K562 (cell line): ENCODE measurements at regions not wholly inside any gene's neighbourhood (a gene's known extent, or its start where the extent isn't known, plus 50 kb on each side); places are given as distances from the start of the nearest gene placed in this dataset.

Experiments
- ATAC-seq: fragments of 200-7000 bp; cut with Tn5 transposase; 3 replicates; pipeline ENCODE4 v1.9.1; 2020; ENCODE audit warnings: moderate library complexity
- BruUV-seq: library from RNA; stranded (reverse); fragments of 400-500 nt; replicated peaks from 2 replicates; lab custom pipeline; 2021; lab: Mats Ljungman, UMichigan
- CTCF ChIA-PET: fragments of 300-600 bp; formaldehyde crosslinking; extraction: SDS; loops from one replicate; lab custom pipeline; 2021; ENCODE audit warnings: low intra/inter-chr PET ratio; lab: Yijun Ruan, JAX
- POLR2A ChIA-PET: fragments of 300-600, 350-650 bp; sonication (Branson Sonifier 250); formaldehyde crosslinking; extraction: SDS; loops from one replicate; lab custom pipeline; 2021; ENCODE audit warnings: antibody characterized with exemption, inconsistent platforms; lab: Yijun Ruan, JAX
- DNase-seq, 4 experiments: peaks; one replicate each; pipeline versions ENCODE4 v3.0.0 to v3.0.0-alpha.2; 2011 to 2018; ENCODE audit warnings: low spot score in 3 of 4, mixed read lengths in 3 of 4; ENCODE audit errors: extremely low read depth in 1 of 4
- FAIRE-seq: peaks from 2 replicates; lab custom pipeline; 2011; peaks lifted over from hg19 to GRCh38; lab: Jason Lieb, UNC
- H2AFZ ChIP-seq: 2 replicates; pipeline ENCODE4 v1.6.0; 2011; ENCODE audit warnings: low read depth, low read length, control low read depth, inconsistent platforms
- H3K27ac ChIP-seq: fragments of 200-600 bp; 3 replicates; pipeline ENCODE4 v1.8.0; 2011; ENCODE audit warnings: low read depth, mild to moderate bottlenecking, control low read depth, inconsistent platforms, low read length, moderate library complexity, mixed read lengths; ENCODE audit errors: extremely low read depth
- H3K27me3 ChIP-seq, 2 experiments: fragments of 300-600 bp in 1 of 2; 2 replicates in 1 of 2; 3 replicates in 1 of 2; pipeline versions ENCODE4 v1.6.0 to v1.8.0; 2011; ENCODE audit warnings: inconsistent platforms in 2 of 2, low read length in 2 of 2, mild to moderate bottlenecking in 1 of 2, mixed read lengths in 1 of 2, moderate library complexity in 1 of 2; ENCODE audit not compliant: control insufficient read depth in 2 of 2, insufficient read depth in 2 of 2
- H3K36me3 ChIP-seq: fragments of 300-600 bp; 3 replicates; pipeline ENCODE4 v1.8.0; 2011; ENCODE audit warnings: mild to moderate bottlenecking, low read length, inconsistent platforms; ENCODE audit not compliant: control insufficient read depth, insufficient read depth
- H3K4me1 ChIP-seq, 2 experiments: fragments of 200-600 bp in 1 of 2; replicated peaks in 1 of 2; 2 replicates in 1 of 2; 3 replicates in 1 of 2; pipeline versions ENCODE4 v1.5.1 to v1.8.0; 2011; ENCODE audit warnings: inconsistent platforms in 2 of 2, low read length in 2 of 2, mild to moderate bottlenecking in 1 of 2, mixed read lengths in 1 of 2, moderate library complexity in 1 of 2; ENCODE audit not compliant: control insufficient read depth in 2 of 2, insufficient read depth in 2 of 2
- H3K4me2 ChIP-seq: 2 replicates; pipeline ENCODE4 v1.6.1; 2011; ENCODE audit warnings: low read length, control low read depth, inconsistent platforms, mixed read lengths; ENCODE audit not compliant: insufficient read depth
- H3K4me3 ChIP-seq: fragments of 200-600 bp; sonication (generic), shearing (Covaris generic); 2 replicates; pipeline ENCODE4 v1.5.1; 2016; ENCODE audit warnings: control low read depth, inconsistent platforms
- H3K79me2 ChIP-seq: fragments of 200-600 bp; 3 replicates; pipeline ENCODE4 v1.8.0; 2011; ENCODE audit warnings: low read length, inconsistent platforms; ENCODE audit not compliant: control insufficient read depth, insufficient read depth
- H3K9ac ChIP-seq, 2 experiments: 2 replicates each; pipeline versions ENCODE4 v1.6.0 to v1.6.1; 2011; ENCODE audit warnings: low read depth in 2 of 2, low read length in 2 of 2, control low read depth in 1 of 2, inconsistent platforms in 1 of 2, mild to moderate bottlenecking in 1 of 2, mixed read lengths in 1 of 2; ENCODE audit not compliant: insufficient read depth in 1 of 2
- H3K9me1 ChIP-seq: one replicate; pipeline ENCODE4 v1.6.0; 2011; ENCODE audit warnings: inconsistent platforms, mild to moderate bottlenecking, low read length, moderate library complexity; ENCODE audit not compliant: control insufficient read depth, insufficient read depth
- H3K9me3 ChIP-seq: replicated peaks from 2 replicates; pipeline ENCODE4 v1.5.1; 2011; ENCODE audit warnings: low read depth, low read length, inconsistent platforms; ENCODE audit not compliant: control insufficient read depth, insufficient read depth
- H4K20me1 ChIP-seq: replicated peaks from 2 replicates; pipeline ENCODE4 v1.6.1; 2011; ENCODE audit warnings: low read length, inconsistent platforms, mixed read lengths; ENCODE audit not compliant: control insufficient read depth, insufficient read depth
- CEBPB ChIP-seq: fragments of 450-650 bp; IDR thresholded peaks from 2 replicates; pipeline ENCODE4 v1.6.1; 2016; ENCODE audit warnings: missing genetic modification characterization, missing compliant biosample characterization
- CEBPG ChIP-seq, 3 experiments: fragments of 200-800 bp in 1 of 3; sonication (Bioruptor generic) in 1 of 3; sonication (generic) in 1 of 3; formaldehyde crosslinking in 1 of 3; IDR thresholded peaks in 2 of 3; conservative IDR thresholded peaks in 1 of 3; 2 replicates each; pipeline versions ENCODE4 v1.6.1 to v1.8.0; 2016 to 2022; ENCODE audit warnings: missing compliant biosample characterization in 2 of 3, missing genetic modification characterization in 2 of 3, mild to moderate bottlenecking in 1 of 3, missing genetic modification reagents in 1 of 3
- RAD21 ChIP-seq, 2 experiments: fragments of 250-450 bp in 1 of 2; fragments of 450-650 bp in 1 of 2; sonication (Bioruptor Pico) in 1 of 2; formaldehyde crosslinking in 1 of 2; IDR thresholded peaks in 1 of 2; conservative IDR thresholded peaks in 1 of 2; 2 replicates each; pipeline versions ENCODE4 v1.4.0 to v1.8.0; 2020 to 2022; ENCODE audit warnings: mild to moderate bottlenecking in 2 of 2, moderate library complexity in 1 of 2
- ZC3H4 ChIP-seq: sonication (generic); formaldehyde crosslinking; IDR thresholded peaks from 2 replicates; pipeline ENCODE4 v1.9.0; 2021; ENCODE audit warnings: missing genetic modification reagents, borderline replicate concordance
- WGBS: fragments of 100-300 bp; shearing (Covaris generic); methylation state at CpG from one replicate; pipeline ENCODE4 v1.1.6; 2016; ENCODE audit warnings: low coverage, mixed read lengths; ENCODE audit not compliant: insufficient coverage; ENCODE audit errors: missing lambda C conversion rate; 5-methylcytosine and 5-hydroxymethylcytosine counted together
- in situ Hi-C: fragments of 300-500 bp; cut with MboI; formaldehyde crosslinking; loops from 4 replicates; pipeline ENCODE4 v1.15.0; 2018; ENCODE audit warnings: inconsistent platforms, mixed read lengths
- intact Hi-C: fragments of 100-400 bp; cut with micrococcal nuclease; formaldehyde crosslinking; loops from 2 replicates; pipeline ENCODE4 v1.14.2; 2022
- TF ChIP-seq, protein P1 (sequence below): fragments of 150-350 bp; IDR thresholded peaks from 2 replicates; pipeline ENCODE4 v1.6.1; 2014; ENCODE audit warnings: low read depth, mild to moderate bottlenecking, low read length, borderline replicate concordance
- TF ChIP-seq, protein P2 (sequence below): fragments of 450-650 bp; IDR thresholded peaks from 2 replicates; pipeline ENCODE4 v1.6.1; 2018; ENCODE audit warnings: mild to moderate bottlenecking, low read depth; ENCODE audit not compliant: partially characterized antibody
- TF ChIP-seq, protein P3 (sequence below): fragments of 250-450 bp; sonication (Bioruptor Pico); IDR thresholded peaks from 2 replicates; pipeline ENCODE4 v1.9.0; 2021; ENCODE audit warnings: mild to moderate bottlenecking

DNA sequence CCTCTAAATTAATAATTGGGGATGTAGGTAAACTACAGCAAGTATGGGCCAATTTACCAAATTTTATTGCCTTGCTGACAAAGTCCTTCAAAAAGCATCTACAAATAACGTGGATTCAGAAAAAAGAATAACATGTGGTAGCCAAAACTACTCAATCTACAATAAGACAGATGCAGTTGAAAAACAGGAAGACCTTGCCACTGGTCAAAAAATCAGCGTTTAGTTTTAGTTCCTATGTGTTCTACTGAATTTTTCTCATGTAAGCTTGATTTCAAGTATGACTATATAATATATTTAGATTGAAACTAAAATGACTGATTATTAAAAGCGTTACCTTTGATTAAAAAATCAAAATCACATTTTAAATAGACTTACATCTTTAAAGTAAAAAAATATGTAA lies 1317.6 kb downstream of the PCDH9 start (continued):
- TF ChIP-seq, protein P1, sequence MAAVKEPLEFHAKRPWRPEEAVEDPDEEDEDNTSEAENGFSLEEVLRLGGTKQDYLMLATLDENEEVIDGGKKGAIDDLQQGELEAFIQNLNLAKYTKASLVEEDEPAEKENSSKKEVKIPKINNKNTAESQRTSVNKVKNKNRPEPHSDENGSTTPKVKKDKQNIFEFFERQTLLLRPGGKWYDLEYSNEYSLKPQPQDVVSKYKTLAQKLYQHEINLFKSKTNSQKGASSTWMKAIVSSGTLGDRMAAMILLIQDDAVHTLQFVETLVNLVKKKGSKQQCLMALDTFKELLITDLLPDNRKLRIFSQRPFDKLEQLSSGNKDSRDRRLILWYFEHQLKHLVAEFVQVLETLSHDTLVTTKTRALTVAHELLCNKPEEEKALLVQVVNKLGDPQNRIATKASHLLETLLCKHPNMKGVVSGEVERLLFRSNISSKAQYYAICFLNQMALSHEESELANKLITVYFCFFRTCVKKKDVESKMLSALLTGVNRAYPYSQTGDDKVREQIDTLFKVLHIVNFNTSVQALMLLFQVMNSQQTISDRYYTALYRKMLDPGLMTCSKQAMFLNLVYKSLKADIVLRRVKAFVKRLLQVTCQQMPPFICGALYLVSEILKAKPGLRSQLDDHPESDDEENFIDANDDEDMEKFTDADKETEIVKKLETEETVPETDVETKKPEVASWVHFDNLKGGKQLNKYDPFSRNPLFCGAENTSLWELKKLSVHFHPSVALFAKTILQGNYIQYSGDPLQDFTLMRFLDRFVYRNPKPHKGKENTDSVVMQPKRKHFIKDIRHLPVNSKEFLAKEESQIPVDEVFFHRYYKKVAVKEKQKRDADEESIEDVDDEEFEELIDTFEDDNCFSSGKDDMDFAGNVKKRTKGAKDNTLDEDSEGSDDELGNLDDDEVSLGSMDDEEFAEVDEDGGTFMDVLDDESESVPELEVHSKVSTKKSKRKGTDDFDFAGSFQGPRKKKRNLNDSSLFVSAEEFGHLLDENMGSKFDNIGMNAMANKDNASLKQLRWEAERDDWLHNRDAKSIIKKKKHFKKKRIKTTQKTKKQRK: no peak
- TF ChIP-seq, all 486 proteins: peak for 0

- Histone ChIP-seq H4K20me1 (no peaks in the 10 kb centered on the region), H3K9me1 (no peaks in the 10 kb centered on the region), H3K9me3 (no peaks in the 10 kb centered on the region), H3K36me3 (no peaks in the 10 kb centered on the region), H3K4me3 (no peak overlapping the region), H2AFZ (no peak overlapping the region), H3K9ac (no peak overlapping the region), H3K27ac (no peak overlapping the region), H3K27me3 (no peaks in the 10 kb centered on the region), H3K79me2 (no peaks in the 10 kb centered on the region), H3K4me2 (no peak overlapping the region), H3K4me1 (no peaks in the 10 kb centered on the region)
- in situ Hi-C loops: no loop called here
- WGBS: 0% methylated on average over 3 of the region's 3 CpGs
- DNase-seq (no peak), ATAC-seq (no peak), FAIRE-seq (no peak)
- POLR2A ChIA-PET: no interaction called here
- no TSS peak for BruUV-seq
- intact Hi-C loops: no loop called here
- CTCF ChIA-PET: no interaction called here
- TF ChIP-seq, protein P2, sequence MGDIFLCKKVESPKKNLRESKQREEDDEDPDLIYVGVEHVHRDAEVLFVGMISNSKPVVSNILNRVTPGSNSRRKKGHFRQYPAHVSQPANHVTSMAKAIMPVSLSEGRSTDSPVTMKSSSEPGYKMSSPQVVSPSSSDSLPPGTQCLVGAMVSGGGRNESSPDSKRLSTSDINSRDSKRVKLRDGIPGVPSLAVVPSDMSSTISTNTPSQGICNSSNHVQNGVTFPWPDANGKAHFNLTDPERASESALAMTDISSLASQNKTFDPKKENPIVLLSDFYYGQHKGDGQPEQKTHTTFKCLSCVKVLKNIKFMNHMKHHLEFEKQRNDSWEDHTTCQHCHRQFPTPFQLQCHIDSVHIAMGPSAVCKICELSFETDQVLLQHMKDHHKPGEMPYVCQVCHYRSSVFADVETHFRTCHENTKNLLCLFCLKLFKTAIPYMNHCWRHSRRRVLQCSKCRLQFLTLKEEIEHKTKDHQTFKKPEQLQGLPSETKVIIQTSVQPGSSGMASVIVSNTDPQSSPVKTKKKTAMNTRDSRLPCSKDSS: no peak
- TF ChIP-seq CEBPG (CRISPR knock-in tag; IDR thresholded peaks at IDR 0.05): no peak
- TF ChIP-seq CEBPG (tag; conservative IDR thresholded peaks at IDR 0.05 in 1 of 2, IDR thresholded peaks at IDR 0.05 in 1 of 2): 0 out of 4 replicates have a peak, but pooled peaks of 1 of the 2 experiments have one; percentile 37
- TF ChIP-seq RAD21 (CRISPR knock-in tag; conservative IDR thresholded peaks at IDR 0.05 in 1 of 2, IDR thresholded peaks at IDR 0.05 in 1 of 2): no peak
- TF ChIP-seq ZC3H4 (CRISPR knock-in tag): no peak
- TF ChIP-seq, protein P3, sequence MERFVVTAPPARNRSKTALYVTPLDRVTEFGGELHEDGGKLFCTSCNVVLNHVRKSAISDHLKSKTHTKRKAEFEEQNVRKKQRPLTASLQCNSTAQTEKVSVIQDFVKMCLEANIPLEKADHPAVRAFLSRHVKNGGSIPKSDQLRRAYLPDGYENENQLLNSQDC (CRISPR knock-in tag): no peak
- TF ChIP-seq CEBPB: peak; percentile 36; the same call in 1 of the 2 replicates
Measured at GRCh38 chr13:65911546-65912193, 1318.5 kb downstream of the PCDH9 start.
